NOMO-1 (cell line): ENCODE measurements at regions not wholly inside any gene's neighbourhood (a gene's known extent, or its start where the extent isn't known, plus 50 kb on each side); places are given as distances from the start of the nearest gene placed in this dataset.

Experiments used
- DNase-seq, 2 experiments: peaks; one replicate each; lab custom pipeline; 2025; ENCODE audit not compliant: unreplicated experiment in 2 of 2; lab: John Stamatoyannopoulos, UW

DNA sequence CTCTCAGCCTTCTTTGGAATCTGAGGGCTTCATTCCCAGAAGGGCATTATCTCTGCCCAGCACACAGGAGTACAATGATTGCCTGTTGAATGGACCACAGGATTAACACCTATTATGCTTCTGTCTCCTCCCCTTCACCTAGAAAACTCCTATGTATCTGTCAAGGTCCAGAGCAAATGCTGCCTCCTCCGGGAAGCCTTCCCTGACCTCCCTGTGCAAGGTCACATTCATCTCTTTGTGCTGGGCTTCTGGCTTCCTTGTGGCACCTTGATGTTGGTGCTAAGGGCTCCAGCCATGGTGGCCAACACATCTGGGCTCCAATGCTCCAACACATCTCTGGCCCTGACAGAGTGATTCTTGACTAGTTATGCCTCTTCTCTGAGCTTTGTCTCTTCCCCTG is 49.9 kb upstream of the ATP2B2 start:
- DNase-seq, result no peak

DNA sequence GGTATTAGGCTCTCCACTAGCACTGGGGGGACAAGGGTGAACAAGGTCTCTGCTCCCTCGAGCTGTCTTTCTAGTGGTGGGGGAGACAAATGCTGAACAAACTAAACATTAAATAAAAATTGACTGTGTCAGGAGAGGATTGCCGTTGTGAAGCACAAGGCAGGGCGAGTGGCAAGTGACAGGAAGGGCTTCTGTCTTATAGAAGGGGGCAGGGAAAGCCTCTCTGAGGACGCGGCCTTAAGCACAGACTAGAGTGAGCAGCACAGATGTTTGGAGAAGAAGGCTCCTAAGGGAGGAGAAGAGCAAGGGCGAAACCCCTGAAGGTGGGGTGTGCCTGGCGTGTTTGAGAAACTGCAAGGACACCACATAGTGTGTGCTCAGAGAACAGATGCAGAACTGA is 50.9 kb upstream of the ATP2B2 start:
- no peak for DNase-seq

DNA sequence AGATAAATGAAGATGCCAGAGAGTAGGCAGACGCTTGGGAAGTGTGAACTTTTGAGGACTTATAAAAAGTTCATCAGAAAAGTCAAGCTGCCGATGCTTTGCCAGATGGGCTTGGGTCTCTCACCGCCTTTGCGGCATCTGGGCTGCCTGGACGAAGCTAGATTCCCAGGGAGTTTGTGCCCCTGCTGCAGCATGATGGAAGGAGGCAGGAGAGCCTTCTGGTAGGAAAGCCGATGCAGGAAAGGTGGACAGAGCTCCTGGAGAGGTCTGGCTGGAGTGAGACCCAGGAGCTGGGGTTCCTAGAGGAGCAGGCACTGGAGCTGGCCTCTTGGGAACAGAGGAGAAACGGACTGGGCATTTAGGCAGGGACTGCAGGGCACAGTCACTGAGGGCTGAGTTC is 51.9 kb upstream of the ATP2B2 start:
- DNase-seq, result no peak

DNA sequence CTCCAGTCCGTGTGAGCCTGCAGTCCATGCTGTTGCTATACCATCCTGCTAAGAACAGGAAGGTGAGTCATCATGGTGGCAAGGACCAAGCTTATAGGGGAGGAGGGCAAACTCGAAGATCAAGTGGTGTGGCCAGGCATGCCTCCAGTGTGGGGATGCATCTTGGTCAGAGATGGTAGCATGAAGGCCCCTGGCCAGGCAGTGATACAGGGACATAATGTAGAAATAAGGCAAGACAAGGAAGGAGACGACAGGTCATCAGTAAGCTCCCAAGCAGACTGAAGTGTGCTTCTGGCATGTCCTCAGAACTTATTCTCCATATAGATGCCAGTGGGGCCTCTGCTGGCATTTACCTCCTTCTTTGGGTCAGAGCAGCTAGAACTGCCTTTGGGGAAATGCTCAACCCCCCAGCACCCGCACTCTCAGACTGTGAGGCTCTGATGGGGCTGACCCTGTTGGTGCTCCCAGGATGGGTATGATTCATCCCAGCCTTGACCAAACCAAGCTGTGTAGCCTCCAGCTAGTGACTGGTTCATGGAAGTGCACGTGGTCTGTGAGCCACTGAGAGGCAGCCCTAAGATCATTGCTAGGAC is 52.5 kb upstream of the ATP2B2 start:
- peak in 1 of 2 experiments; percentile 20 for DNase-seq

DNA sequence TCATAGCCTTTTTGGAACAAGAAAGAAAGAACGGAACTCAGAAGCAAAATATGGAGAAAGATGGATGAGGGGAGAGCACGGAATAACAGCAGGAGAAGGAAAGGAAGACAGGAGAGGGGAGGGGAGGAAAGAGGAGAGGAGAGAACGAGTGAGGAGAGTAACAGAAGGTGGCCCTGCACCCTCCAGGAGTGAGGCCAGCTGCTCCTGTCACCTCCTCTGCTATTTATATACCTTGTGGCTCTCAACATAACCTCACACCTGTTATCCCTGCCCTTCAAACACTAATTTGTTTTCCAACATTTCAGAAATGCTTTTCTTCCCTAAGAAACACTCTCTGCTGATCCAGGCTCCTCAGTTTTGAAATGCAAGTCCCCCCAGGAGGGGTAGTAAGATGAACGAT is 53.4 kb upstream of the ATP2B2 start:
- DNase-seq, result no peak

DNA sequence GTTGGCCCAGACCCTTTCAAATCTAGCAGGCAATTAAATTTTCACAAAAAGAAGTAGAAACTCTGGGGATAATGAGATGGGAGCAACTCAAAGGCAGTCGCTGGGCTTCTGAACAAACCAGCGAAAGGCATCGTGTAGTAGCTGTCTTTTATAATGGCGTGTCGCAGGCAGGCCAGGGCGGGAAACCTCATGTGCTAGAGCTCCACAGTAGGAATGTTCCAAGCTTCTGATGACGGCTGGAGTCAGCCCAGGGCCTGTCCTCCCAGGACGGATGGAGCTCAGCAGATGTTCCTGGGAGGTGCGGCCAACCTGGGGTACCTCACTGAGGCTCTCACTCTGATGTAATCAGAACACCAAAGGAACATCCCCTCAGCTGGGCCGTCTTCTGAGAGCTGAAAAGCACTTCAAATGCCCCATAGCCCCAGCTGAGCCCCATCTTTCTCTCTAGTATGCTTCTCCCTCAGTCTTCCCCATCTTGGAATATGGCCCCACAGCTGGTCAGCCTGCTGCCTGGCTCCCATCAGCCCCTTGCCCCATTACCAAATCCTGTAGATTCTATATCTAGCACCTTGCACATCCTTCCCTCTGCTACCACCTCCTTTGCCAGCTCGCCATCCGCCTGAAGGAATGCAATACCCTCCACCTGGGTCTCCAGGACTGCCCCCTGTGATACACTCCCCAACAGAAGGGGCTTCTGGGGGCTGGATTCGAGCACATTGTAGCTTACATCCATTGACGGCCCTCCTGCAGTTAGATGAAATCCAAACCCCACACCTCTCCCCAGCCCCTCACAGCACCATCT is 54.9 kb upstream of the ATP2B2 start:
- no peak for DNase-seq

DNA sequence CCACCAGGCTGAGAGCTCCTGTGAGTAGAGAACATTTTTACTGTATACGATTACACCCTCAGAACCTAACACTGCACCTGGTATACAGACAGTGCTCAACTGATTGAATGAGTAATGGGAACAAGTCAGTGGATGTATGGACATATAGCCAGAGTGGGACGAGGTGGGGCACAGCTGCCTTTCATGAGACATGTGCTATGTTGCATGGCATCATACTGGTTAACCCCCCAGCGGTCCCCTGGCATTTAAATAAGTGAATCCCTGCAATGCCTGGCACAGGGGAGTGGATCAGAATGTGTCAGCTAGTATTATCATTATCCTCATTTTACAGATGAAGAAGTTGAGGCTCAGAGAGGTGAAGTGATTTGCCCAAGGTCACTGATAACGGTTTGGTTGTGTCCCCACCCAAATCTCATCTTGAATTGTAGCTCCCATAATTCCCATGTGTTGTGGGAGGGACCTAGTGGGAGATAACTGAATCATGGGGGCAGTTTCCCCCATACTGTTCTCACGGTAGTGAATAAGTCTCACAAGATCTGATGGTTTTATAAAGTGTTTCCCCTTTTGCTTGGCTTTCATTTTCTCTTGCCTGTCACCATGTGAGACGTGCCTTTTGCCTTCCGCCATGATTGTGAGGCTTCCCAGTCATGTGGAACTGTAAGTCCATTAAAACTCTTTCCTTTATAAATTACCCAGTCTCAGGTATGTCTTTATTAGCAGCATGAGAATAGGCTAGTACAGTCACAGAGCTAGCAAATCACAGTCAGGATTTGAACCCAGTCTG is 56.0 kb upstream of the ATP2B2 start:
- DNase-seq, result no peak

DNA sequence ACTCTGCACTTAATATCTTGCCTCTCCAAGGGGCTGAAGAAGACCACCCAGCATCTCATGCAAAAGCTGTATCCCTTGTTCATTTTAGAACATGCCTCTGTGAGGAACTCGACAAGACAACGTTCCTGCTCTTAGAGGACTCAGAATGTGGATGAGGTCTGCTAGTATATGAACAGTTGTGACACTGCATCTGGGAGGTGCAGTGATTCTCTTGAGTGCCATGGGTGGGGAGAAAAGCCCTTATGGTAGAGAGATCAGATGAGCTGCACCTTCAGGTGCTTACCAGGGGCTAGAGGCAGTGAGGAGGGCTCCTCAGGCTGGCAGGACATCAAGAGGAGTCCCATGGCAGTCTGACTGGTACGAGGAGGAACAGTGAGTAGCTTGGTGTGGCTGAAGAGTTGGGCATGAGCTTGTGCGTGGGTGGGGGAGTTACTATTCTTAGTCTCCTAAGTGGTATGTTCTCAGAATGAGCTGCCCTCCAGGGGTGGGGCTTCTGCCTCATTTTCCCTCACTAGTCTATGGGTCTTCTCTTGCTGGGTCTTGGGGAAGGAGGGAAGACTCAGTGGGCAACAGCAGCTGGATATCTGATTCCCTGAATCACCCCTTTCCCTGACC is 56.7 kb upstream of the ATP2B2 start:
- no peak for DNase-seq

DNA sequence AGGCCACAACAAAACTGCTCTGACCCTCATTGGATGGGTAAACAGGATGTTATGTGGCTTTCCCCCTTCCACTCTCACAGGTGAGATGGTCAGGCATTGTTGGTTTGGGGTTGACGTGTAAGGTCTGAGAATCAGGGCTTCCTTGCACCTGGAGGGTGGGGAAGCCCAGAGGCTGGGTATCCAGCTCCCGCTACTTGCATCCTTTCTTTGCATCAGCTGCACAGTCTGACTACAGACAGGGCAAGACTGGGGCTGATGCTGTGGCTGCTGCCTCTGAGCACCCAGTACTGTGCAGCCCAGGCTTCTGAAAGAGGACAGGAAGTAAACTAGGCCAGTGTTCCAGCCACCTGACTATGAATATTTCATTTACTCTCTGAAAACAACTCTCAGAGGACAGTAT is 58.0 kb upstream of the ATP2B2 start:
- no peak for DNase-seq

DNA sequence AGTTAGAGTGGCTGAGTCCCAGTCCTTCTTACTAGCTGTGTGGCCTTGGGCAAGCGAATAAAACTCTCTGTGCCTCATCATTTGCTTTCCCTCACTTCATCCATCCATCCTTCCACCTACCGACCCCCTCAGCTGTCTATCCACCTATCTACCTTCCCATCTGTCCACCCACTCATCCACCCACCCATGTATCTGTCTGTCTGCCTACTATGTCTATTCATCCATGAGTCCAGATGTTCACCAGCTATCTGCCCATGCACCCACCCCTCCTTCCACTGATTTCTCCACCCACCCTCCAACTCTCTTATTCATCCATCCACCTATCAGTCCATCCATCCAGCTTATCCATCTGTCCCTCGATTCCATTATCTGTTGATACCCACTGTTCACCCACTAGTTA is 60.4 kb upstream of the ATP2B2 start:
- no peak for DNase-seq

DNA sequence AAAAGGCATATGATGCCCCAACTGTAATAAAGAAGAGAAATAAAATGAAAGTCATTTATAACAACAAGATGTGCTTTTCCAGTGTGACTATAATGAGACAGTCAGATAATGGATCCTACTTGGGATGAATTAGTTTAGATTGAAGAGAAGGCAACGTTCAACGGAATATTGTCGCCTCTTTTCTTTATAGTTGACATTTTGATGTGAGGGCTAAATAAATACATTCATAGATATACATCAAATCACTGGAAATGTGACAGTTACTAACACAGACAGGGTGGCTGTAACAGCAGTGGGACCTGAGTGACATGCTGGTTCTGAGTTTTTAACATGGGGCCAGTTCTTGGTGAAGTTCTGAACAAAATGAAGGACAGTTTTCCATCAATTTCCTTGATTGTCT is 61.1 kb upstream of the ATP2B2 start:
- DNase-seq, result no peak

DNA sequence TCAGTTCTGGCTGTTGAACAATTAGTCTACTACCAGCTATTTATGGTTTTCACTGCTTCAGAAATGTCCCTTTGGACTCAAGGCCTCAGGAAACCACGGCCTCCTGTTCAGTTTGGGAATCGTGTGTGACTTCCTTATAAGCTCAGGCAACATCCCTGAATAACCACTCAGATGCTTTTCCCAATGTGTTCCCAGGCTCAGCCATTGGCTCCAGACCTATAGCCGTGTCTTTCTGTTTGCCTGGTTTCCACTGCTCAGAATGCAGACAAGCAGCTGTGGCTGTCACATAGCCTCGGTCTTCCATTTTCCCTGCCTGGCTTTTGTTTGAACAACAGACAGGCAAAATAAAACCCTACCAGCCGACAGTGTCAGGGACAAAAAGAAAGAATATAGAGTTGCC is 63.2 kb upstream of the ATP2B2 start:
- DNase-seq, result no peak

DNA sequence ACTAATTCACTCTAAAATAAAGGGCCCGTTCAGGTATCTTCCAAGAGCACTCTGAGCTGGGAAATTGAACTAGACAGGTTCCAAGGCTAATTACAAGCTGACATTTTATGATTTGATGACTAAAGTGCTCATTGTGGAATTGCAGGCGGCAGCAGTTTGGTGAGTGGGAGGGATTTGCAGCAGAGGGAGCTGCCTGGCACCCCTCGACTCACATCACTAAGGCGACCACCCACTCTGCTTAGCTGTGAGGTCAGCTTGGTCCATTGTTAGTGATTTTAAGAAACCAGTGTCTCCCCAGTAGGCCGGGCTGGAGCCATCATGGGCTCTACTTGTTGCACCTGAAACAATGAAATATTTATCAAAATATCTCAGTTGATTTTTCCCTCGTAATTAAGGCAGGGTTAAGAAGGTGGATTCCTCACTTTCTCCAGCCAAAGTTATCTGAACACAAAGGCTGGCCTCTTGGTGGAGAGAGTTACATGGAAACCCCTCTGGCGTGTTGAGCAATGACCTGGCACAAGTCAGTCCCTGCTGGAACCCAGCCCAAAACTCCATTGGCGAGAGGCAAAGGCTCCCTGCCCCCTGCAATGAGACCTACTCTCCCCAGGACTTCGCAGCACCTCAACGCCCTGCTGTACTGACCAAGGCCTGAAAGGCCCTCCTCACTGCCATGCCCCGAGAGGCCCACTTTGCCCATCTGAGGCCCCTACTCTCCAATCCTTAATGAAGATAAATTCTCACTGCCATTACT is 65.0 kb upstream of the ATP2B2 start:
- no peak for DNase-seq

DNA sequence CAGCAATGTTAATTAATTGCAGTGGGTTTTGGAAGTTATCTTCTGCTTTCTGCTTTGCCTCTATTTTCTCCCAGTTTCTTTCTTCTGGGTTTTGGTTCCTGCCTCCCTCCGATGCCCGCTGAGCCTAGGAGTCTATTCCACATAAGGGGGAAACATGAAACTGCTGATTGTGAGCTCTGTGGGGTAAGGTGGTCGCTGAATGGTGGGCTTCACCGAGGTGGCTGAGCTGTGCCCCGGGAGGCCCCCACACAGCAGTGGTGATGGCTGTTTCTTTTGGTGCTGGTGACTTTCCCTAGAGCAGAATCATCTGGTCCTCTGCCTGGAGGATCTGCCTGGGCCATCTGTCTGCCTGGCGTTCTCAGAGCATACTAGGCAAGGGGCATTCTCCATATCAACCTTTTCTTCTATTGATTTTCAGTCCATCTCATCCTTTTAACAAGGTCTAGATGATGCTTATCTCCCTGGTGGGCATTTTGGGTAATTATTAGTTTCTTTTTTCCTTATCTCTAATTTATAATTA is 68.8 kb upstream of the ATP2B2 start:
- DNase-seq, result no peak

DNA sequence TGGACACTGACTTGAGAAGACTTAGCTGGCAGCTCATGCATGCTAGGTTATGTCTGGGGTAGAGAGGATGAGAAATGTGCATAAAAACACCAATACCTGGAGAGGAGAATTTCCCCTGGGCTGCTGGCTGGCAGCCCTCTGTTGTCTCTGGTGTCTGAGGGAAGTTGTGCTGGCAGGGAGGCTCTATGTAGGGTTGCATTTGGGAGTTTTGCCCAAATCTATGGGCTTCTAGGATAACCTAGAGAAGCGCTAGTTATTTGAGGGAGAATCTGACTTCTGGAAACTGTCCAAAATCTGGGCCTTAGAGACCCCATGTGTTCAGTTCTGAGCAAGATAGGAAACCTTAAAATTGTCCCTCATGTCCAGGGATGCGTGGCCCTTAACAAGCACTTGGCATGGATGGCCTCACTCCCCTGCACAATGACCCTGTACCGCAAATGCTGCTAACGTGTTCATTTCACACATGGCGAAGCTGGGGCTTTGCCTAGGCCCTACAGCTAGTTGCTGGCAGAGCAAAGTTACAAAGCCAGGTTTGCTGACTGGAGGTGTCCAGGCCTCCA is 70.3 kb upstream of the ATP2B2 start:
- DNase-seq, result no peak

DNA sequence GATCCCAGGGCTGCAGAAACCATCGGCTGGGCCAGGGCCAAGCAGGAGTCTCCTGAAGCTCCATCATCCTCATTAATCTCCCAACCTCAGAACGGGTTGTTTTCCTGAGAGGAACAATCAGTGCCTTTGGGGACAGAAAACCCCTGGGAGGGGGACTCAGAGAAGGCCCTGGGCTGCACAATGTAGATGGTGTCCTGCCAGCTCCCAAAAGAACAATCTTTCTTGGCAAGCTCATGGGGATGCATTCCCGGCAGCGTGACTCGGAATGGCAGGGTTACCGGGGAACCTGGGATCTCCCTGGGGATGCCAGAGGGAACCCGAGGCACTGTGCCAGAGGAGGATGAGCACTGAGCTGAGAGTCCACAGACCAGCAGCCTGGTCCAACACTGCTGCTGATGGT is 72.1 kb upstream of the ATP2B2 start:
- DNase-seq, result no peak

DNA sequence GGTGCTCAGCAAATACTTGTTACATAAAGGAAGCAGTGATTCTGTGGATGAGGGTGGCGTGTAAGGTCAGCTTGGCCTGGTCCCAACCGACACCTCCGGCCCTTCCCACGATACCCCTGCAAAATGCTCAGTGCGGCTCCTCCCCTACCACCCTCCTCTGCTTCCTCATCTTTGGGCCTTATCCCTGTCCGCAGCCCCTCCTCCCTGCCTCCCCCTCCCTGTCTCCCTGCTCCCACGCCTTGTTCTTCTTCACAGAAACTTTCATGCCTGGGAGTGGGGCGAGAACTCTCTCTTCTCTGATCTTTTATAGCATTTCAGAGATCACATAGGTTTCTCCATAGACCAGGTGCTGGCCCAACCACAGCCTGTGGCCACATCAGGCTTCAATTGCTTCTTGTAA is 75.0 kb upstream of the ATP2B2 start:
- DNase-seq, result no peak

DNA sequence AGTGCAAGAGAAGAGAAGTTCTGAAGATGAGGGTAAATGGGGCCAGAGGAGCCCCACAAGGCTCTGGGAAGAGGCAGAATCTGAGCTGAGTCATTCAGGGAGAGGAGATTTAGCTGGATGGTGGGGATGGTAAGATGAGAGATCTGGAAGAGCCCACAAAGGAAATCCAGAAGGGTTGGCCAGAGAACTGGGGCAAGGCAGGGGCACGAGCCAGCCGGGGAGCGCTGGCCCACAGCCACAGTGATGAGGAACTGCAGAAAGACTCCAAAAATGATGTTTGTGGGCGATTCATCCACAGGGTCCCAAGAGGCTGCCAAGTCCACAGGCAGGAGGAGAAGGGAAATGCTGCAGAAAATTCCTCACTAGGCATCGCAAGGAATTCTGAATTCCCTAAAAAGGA is 75.9 kb upstream of the ATP2B2 start:
- no peak for DNase-seq

DNA sequence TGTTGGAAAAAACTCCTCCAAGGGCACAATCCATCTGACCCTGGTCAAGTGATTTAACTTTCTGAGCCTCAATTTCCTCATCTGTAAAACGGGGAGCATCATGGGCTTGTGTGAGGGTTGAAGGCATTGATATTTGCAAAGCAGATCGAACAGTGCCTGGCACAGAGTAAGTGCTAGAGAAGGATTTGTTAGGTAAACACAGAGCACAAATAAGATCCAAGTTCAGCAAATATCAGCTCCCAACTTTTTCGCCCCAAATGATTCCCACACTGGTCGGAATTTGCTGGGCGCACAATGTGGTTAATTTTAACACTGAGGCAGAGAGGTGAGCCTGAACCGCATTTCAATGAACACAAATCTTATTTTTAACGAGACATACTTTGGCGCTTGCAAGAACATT is 76.3 kb upstream of the ATP2B2 start:
- DNase-seq, result no peak

DNA sequence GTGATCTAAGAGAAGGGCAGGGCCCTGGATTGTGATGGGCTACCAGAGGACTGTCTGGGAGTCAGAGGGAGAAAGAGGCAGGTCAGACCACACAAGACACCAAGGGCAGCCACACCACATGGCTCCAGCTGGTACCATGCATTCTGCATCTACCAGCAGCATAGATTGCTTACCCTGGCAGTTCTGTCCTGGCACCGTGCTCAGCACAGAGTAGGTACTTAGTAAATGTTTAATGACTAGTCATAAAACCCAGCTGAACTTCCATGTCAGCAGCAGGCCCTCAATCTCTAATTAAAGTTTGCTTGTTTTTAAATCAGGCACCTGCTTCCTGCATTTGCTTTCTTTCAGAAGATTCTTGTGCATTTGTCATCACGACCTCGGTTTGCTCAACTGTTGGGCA is 77.3 kb upstream of the ATP2B2 start:
- DNase-seq, result no peak
